Endothelial cell of umbilical vein (primary cell): ENCODE measurements at regions not wholly inside any gene's neighbourhood (a gene's known extent, or its start where the extent isn't known, plus 50 kb on each side); places are given as distances from the start of the nearest gene placed in this dataset.

Experiments used
- CTCF ChIP-seq, 2 donors: IDR thresholded peaks; 1 replicate in 1 of 2; 2 replicates in 1 of 2; pipeline ENCODE4 v1.5.1; 2011; ENCODE audit warnings: low read length in 2 of 2, mild to moderate bottlenecking in 2 of 2, moderate library complexity in 2 of 2, control low read depth in 1 of 2, inconsistent platforms in 1 of 2, low read depth in 1 of 2; ENCODE audit not compliant: insufficient read depth in 1 of 2; ENCODE audit errors: extremely low read depth in 1 of 2
- EZH2 ChIP-seq: IDR thresholded peaks from 2 replicates; pipeline ENCODE4 v1.6.1; 2012; ENCODE audit warnings: borderline replicate concordance, low read depth, mild to moderate bottlenecking, moderate library complexity, low read length, inconsistent platforms; ENCODE audit not compliant: severe bottlenecking
- FOS ChIP-seq: IDR thresholded peaks from 2 replicates; pipeline ENCODE4 v1.6.1; 2011; ENCODE audit warnings: mild to moderate bottlenecking, low read length, moderate library complexity, borderline replicate concordance; ENCODE audit not compliant: insufficient read depth
- GATA2 ChIP-seq: IDR thresholded peaks from 2 replicates; pipeline ENCODE4 v1.7.0; 2011; ENCODE audit warnings: low read depth, mild to moderate bottlenecking, moderate library complexity, mixed read lengths, low read length; ENCODE audit not compliant: insufficient read length, insufficient read depth
- JUN ChIP-seq: IDR thresholded peaks from 2 replicates; pipeline ENCODE4 v1.6.1; 2011; ENCODE audit warnings: borderline replicate concordance, low read depth; ENCODE audit not compliant: insufficient read length, insufficient read depth
- MAX ChIP-seq: IDR thresholded peaks from 2 replicates; pipeline ENCODE4 v1.6.1; 2011; ENCODE audit not compliant: insufficient read depth, insufficient read length
- MYC ChIP-seq: IDR thresholded peaks from one replicate; pipeline ENCODE4 v1.6.1; 2011; ENCODE audit warnings: mild to moderate bottlenecking, low read depth, low read length
- POLR2A ChIP-seq: IDR thresholded peaks from 2 replicates; pipeline ENCODE4 v1.6.1; 2012; ENCODE audit warnings: low read depth, mild to moderate bottlenecking, control low read depth, low read length
- POLR2AphosphoS5 ChIP-seq: IDR thresholded peaks from 2 replicates; pipeline ENCODE4 v1.6.1; 2012; ENCODE audit warnings: low read depth, mild to moderate bottlenecking, control low read depth, low read length, moderate library complexity; ENCODE audit not compliant: insufficient read depth

GRCh38 chr4:23327120-23327519 lies 562.7 kb downstream of the PPARGC1A start:
- TF ChIP-seq POLR2A (no peak), CTCF (IDR thresholded peaks at IDR 0.05; ENCODE audit: extremely low read depth in 1 of 2, insufficient read depth in 1 of 2, low read depth in 1 of 2, low read length in 2 of 2) (no peak), EZH2 (no peak), MAX (no peak), GATA2 (no peak), POLR2AphosphoS5 (no peak), FOS (no peak), JUN (no peak), MYC (no peak)
